K562 (cell line): ENCODE measurements at regions not wholly inside any gene's neighbourhood (a gene's known extent, or its start where the extent isn't known, plus 50 kb on each side); places are given as distances from the start of the nearest gene placed in this dataset.
A peak's percentile ranks its signal among the peaks of the same experiment; 100 is the strongest.

Experiments used
- ATAC-seq: fragments of 200-7000 bp; cut with Tn5 transposase; 3 replicates; pipeline ENCODE4 v1.9.1; 2020; ENCODE audit warnings: moderate library complexity
- BruUV-seq: library from RNA; stranded (reverse); fragments of 400-500 nt; replicated peaks from 2 replicates; lab custom pipeline; 2021; lab: Mats Ljungman, UMichigan
- CTCF ChIA-PET: fragments of 300-600 bp; formaldehyde crosslinking; extraction: SDS; loops from one replicate; lab custom pipeline; 2021; ENCODE audit warnings: low intra/inter-chr PET ratio; lab: Yijun Ruan, JAX
- POLR2A ChIA-PET: fragments of 300-600, 350-650 bp; sonication (Branson Sonifier 250); formaldehyde crosslinking; extraction: SDS; loops from one replicate; lab custom pipeline; 2021; ENCODE audit warnings: antibody characterized with exemption, inconsistent platforms; lab: Yijun Ruan, JAX
- DNase-seq, 4 experiments: peaks; one replicate each; pipeline versions ENCODE4 v3.0.0 to v3.0.0-alpha.2; 2011 to 2018; ENCODE audit warnings: low spot score in 3 of 4, mixed read lengths in 3 of 4; ENCODE audit errors: extremely low read depth in 1 of 4
- FAIRE-seq: peaks from 2 replicates; lab custom pipeline; 2011; peaks lifted over from hg19 to GRCh38; lab: Jason Lieb, UNC
- H2AFZ ChIP-seq: 2 replicates; pipeline ENCODE4 v1.6.0; 2011; ENCODE audit warnings: low read depth, low read length, control low read depth, inconsistent platforms
- H3K27ac ChIP-seq: fragments of 200-600 bp; 3 replicates; pipeline ENCODE4 v1.8.0; 2011; ENCODE audit warnings: low read depth, mild to moderate bottlenecking, control low read depth, inconsistent platforms, low read length, moderate library complexity, mixed read lengths; ENCODE audit errors: extremely low read depth
- H3K27me3 ChIP-seq, 2 experiments: fragments of 300-600 bp in 1 of 2; 2 replicates in 1 of 2; 3 replicates in 1 of 2; pipeline versions ENCODE4 v1.6.0 to v1.8.0; 2011; ENCODE audit warnings: inconsistent platforms in 2 of 2, low read length in 2 of 2, mild to moderate bottlenecking in 1 of 2, mixed read lengths in 1 of 2, moderate library complexity in 1 of 2; ENCODE audit not compliant: control insufficient read depth in 2 of 2, insufficient read depth in 2 of 2
- H3K36me3 ChIP-seq: fragments of 300-600 bp; 3 replicates; pipeline ENCODE4 v1.8.0; 2011; ENCODE audit warnings: mild to moderate bottlenecking, low read length, inconsistent platforms; ENCODE audit not compliant: control insufficient read depth, insufficient read depth
- H3K4me1 ChIP-seq, 2 experiments: fragments of 200-600 bp in 1 of 2; replicated peaks in 1 of 2; 2 replicates in 1 of 2; 3 replicates in 1 of 2; pipeline versions ENCODE4 v1.5.1 to v1.8.0; 2011; ENCODE audit warnings: inconsistent platforms in 2 of 2, low read length in 2 of 2, mild to moderate bottlenecking in 1 of 2, mixed read lengths in 1 of 2, moderate library complexity in 1 of 2; ENCODE audit not compliant: control insufficient read depth in 2 of 2, insufficient read depth in 2 of 2
- H3K4me2 ChIP-seq: 2 replicates; pipeline ENCODE4 v1.6.1; 2011; ENCODE audit warnings: low read length, control low read depth, inconsistent platforms, mixed read lengths; ENCODE audit not compliant: insufficient read depth
- H3K4me3 ChIP-seq: fragments of 200-600 bp; sonication (generic), shearing (Covaris generic); 2 replicates; pipeline ENCODE4 v1.5.1; 2016; ENCODE audit warnings: control low read depth, inconsistent platforms
- H3K79me2 ChIP-seq: fragments of 200-600 bp; 3 replicates; pipeline ENCODE4 v1.8.0; 2011; ENCODE audit warnings: low read length, inconsistent platforms; ENCODE audit not compliant: control insufficient read depth, insufficient read depth
- H3K9ac ChIP-seq, 2 experiments: 2 replicates each; pipeline versions ENCODE4 v1.6.0 to v1.6.1; 2011; ENCODE audit warnings: low read depth in 2 of 2, low read length in 2 of 2, control low read depth in 1 of 2, inconsistent platforms in 1 of 2, mild to moderate bottlenecking in 1 of 2, mixed read lengths in 1 of 2; ENCODE audit not compliant: insufficient read depth in 1 of 2
- H3K9me1 ChIP-seq: one replicate; pipeline ENCODE4 v1.6.0; 2011; ENCODE audit warnings: inconsistent platforms, mild to moderate bottlenecking, low read length, moderate library complexity; ENCODE audit not compliant: control insufficient read depth, insufficient read depth
- H3K9me3 ChIP-seq: replicated peaks from 2 replicates; pipeline ENCODE4 v1.5.1; 2011; ENCODE audit warnings: low read depth, low read length, inconsistent platforms; ENCODE audit not compliant: control insufficient read depth, insufficient read depth
- H4K20me1 ChIP-seq: replicated peaks from 2 replicates; pipeline ENCODE4 v1.6.1; 2011; ENCODE audit warnings: low read length, inconsistent platforms, mixed read lengths; ENCODE audit not compliant: control insufficient read depth, insufficient read depth
- CUX1 ChIP-seq: fragments of 200-800 bp; sonication (Bioruptor generic); IDR thresholded peaks from 2 replicates; pipeline ENCODE4 v1.6.1; 2016; ENCODE audit warnings: missing genetic modification characterization, missing compliant biosample characterization
- DNMT1 ChIP-seq: fragments of 450-650 bp; IDR thresholded peaks from 2 replicates; pipeline ENCODE4 v1.6.1; 2016; ENCODE audit warnings: antibody characterized with exemption, mild to moderate bottlenecking
- ELF1 ChIP-seq: fragments of 200-800 bp; sonication (Bioruptor generic); IDR thresholded peaks from 2 replicates; pipeline ENCODE4 v1.6.1; 2016; ENCODE audit warnings: missing genetic modification characterization, missing compliant biosample characterization
- EP300 ChIP-seq: IDR thresholded peaks from 2 replicates; pipeline ENCODE4 v1.6.1; 2012; ENCODE audit warnings: low read length, improper control_type of control experiment
- MTA2 ChIP-seq: fragments of 450-650 bp; IDR thresholded peaks from 2 replicates; pipeline ENCODE4 v1.6.1; 2016; ENCODE audit warnings: low read depth
- POLR2AphosphoS5 ChIP-seq: IDR thresholded peaks from 2 replicates; pipeline ENCODE4 v1.6.1; 2011; ENCODE audit warnings: mild to moderate bottlenecking, low read depth, low read length, moderate library complexity; ENCODE audit not compliant: control insufficient read depth, insufficient read depth
- RAD21 ChIP-seq, 2 experiments: fragments of 250-450 bp in 1 of 2; fragments of 450-650 bp in 1 of 2; sonication (Bioruptor Pico) in 1 of 2; formaldehyde crosslinking in 1 of 2; IDR thresholded peaks in 1 of 2; conservative IDR thresholded peaks in 1 of 2; 2 replicates each; pipeline versions ENCODE4 v1.4.0 to v1.8.0; 2020 to 2022; ENCODE audit warnings: mild to moderate bottlenecking in 2 of 2, moderate library complexity in 1 of 2
- SMARCA4 ChIP-seq: fragments of 450-650 bp; IDR thresholded peaks from 2 replicates; pipeline ENCODE4 v1.6.1; 2016
- SMARCE1 ChIP-seq: fragments of 450-650 bp; IDR thresholded peaks from 2 replicates; pipeline ENCODE4 v1.7.1; 2016; ENCODE audit warnings: mild to moderate bottlenecking
- TBP ChIP-seq: optimal IDR thresholded peaks from 2 replicates; pipeline ENCODE3; 2011; ENCODE audit warnings: low read depth, low read length, improper control_type of control experiment
- TEAD4 ChIP-seq, 2 experiments: sonication (generic) in 1 of 2; formaldehyde crosslinking in 1 of 2; IDR thresholded peaks; 2 replicates each; pipeline versions ENCODE4 v1.6.1 to v1.8.0; 2012 to 2022; ENCODE audit warnings: borderline replicate concordance in 1 of 2, inconsistent platforms in 1 of 2, low read length in 1 of 2, mild to moderate bottlenecking in 1 of 2, missing genetic modification reagents in 1 of 2
- UBTF ChIP-seq, 2 experiments: IDR thresholded peaks; 2 replicates each; pipeline ENCODE4 v1.6.1; 2012; ENCODE audit warnings: improper control_type of control experiment in 2 of 2, low read depth in 2 of 2, low read length in 2 of 2, borderline replicate concordance in 1 of 2
- ZNF143 ChIP-seq: sonication (generic); formaldehyde crosslinking; IDR thresholded peaks from 2 replicates; pipeline ENCODE4 v1.9.0; 2022; ENCODE audit warnings: mild to moderate bottlenecking, missing genetic modification reagents
- ZNF512 ChIP-seq: IDR thresholded peaks from 2 replicates; pipeline ENCODE4 v1.6.1; 2016; ENCODE audit warnings: missing genetic modification characterization, missing compliant biosample characterization
- in situ Hi-C: fragments of 300-500 bp; cut with MboI; formaldehyde crosslinking; loops from 4 replicates; pipeline ENCODE4 v1.15.0; 2018; ENCODE audit warnings: inconsistent platforms, mixed read lengths
- intact Hi-C: fragments of 100-400 bp; cut with micrococcal nuclease; formaldehyde crosslinking; loops from 2 replicates; pipeline ENCODE4 v1.14.2; 2022

GRCh38 chr12:30400349-30400748, 295.3 kb downstream of the IPO8 start:
- H3K4me3 ChIP-seq: no peak overlapping the region
- H3K9me3 ChIP-seq: no peaks in the 10 kb centered on the region
- intact Hi-C loops: no loop called here
- peak overlapping the region; percentile 29 for H2AFZ ChIP-seq
- H3K36me3 ChIP-seq: no peaks in the 10 kb centered on the region
- CTCF ChIA-PET: no interaction called here
- H3K4me2 ChIP-seq: peak overlapping the region; percentile 66
- H3K9ac ChIP-seq: no peak overlapping the region
- POLR2A ChIA-PET: no interaction called here
- no peaks in the 10 kb centered on the region for H3K27me3 ChIP-seq
- H3K79me2 ChIP-seq: no peaks in the 10 kb centered on the region
- H3K9me1 ChIP-seq: no peaks in the 10 kb centered on the region
- H3K4me1 ChIP-seq: peaks cover 0 to 17% of the 10 kb centered on the region in 2 experiments; a peak in 2 of 5 replicates
- no peaks in the 10 kb centered on the region for H4K20me1 ChIP-seq
- no peak overlapping the region for H3K27ac ChIP-seq
- no TSS peak for BruUV-seq
- FAIRE-seq (peak; percentile 85), DNase-seq (peak in 3 of 4 experiments; percentile 15 to 73 (median 72)), ATAC-seq (peak; percentile 97)
- in situ Hi-C loops: no loop called here
- TF ChIP-seq ZNF143 (no peak), DNMT1 (no peak), SMARCA4 (peak; percentile 46; the same call in 1 of the 2 replicates), CUX1 (CRISPR knock-in tag) (no peak), POLR2AphosphoS5 (peak; percentile 71; the same call in 1 of the 2 replicates), MTA2 (peak; percentile 58), UBTF (IDR thresholded peaks at IDR 0.05; ENCODE audit: borderline replicate concordance in 1 of 2, low read depth in 2 of 2, low read length in 2 of 2) (peak in 1 of 2 experiments; percentile 77; a peak in 1 of 4 replicates), ELF1 (peak; percentile 8; the same call in 1 of the 2 replicates), RAD21 (CRISPR knock-in tag; conservative IDR thresholded peaks at IDR 0.05 in 1 of 2, IDR thresholded peaks at IDR 0.05 in 1 of 2) (no peak), TEAD4 (IDR thresholded peaks at IDR 0.05; ENCODE audit: low read length) (peak; percentile 82), TEAD4 (CRISPR knock-in tag; IDR thresholded peaks at IDR 0.05; ENCODE audit: borderline replicate concordance) (no peak), EP300 (peak; percentile 49; the same call in 1 of the 2 replicates), SMARCE1 (0 out of 2 replicates have a peak, but pooled peaks have one; percentile 22), TBP (peak; percentile 34), ZNF512 (tag) (no peak)
